ENCODE measurements at regions not wholly inside any gene's neighbourhood (a gene's known extent, or its start where the extent isn't known, plus 50 kb on each side); places are given as distances from the start of the nearest gene placed in this dataset.

- TF ChIP-seq, protein P1, sequence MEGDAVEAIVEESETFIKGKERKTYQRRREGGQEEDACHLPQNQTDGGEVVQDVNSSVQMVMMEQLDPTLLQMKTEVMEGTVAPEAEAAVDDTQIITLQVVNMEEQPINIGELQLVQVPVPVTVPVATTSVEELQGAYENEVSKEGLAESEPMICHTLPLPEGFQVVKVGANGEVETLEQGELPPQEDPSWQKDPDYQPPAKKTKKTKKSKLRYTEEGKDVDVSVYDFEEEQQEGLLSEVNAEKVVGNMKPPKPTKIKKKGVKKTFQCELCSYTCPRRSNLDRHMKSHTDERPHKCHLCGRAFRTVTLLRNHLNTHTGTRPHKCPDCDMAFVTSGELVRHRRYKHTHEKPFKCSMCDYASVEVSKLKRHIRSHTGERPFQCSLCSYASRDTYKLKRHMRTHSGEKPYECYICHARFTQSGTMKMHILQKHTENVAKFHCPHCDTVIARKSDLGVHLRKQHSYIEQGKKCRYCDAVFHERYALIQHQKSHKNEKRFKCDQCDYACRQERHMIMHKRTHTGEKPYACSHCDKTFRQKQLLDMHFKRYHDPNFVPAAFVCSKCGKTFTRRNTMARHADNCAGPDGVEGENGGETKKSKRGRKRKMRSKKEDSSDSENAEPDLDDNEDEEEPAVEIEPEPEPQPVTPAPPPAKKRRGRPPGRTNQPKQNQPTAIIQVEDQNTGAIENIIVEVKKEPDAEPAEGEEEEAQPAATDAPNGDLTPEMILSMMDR (IDR thresholded peaks at IDR 0.05) = no peak
- no peak for TF ChIP-seq POLR2A (IDR thresholded peaks at IDR 0.05)
Measured at GRCh38 chr9:118446943-118447639, 742.9 kb downstream of the TLR4 start.

Data from adrenal gland (tissue), 5 donors.